ENCODE measurements at regions not wholly inside any gene's neighbourhood (a gene's known extent, or its start where the extent isn't known, plus 50 kb on each side); places are given as distances from the start of the nearest gene placed in this dataset.

- no peak overlapping the region for H3K4me3 ChIP-seq (ENCODE audit: low read depth in 1 of 2, low read length in 2 of 2)
- H3K27me3 ChIP-seq (ENCODE audit: control insufficient read depth in 1 of 2, insufficient read depth in 2 of 2, low read length in 2 of 2), result no peaks in the 10 kb centered on the region
- no peaks in the 10 kb centered on the region for H3K36me3 ChIP-seq (ENCODE audit: control insufficient read depth in 1 of 2, insufficient read depth in 2 of 2, low read length in 2 of 2)
- no peaks in the 10 kb centered on the region for H3K9me3 ChIP-seq (ENCODE audit: control insufficient read depth in 1 of 2, low read length in 2 of 2)
- H3K4me1 ChIP-seq (ENCODE audit: control insufficient read depth in 1 of 2, insufficient read depth in 2 of 2, low read length in 2 of 2), result no peaks in the 10 kb centered on the region
- H3K9ac ChIP-seq (ENCODE audit: low read depth in 1 of 2, low read length in 2 of 2), result no peak overlapping the region
- no peak overlapping the region for H3K27ac ChIP-seq (ENCODE audit: low read depth, low read length)
Observed at GRCh38 chr2:126463892-126464674, 191.9 kb upstream of the GYPC start.

DNA sequence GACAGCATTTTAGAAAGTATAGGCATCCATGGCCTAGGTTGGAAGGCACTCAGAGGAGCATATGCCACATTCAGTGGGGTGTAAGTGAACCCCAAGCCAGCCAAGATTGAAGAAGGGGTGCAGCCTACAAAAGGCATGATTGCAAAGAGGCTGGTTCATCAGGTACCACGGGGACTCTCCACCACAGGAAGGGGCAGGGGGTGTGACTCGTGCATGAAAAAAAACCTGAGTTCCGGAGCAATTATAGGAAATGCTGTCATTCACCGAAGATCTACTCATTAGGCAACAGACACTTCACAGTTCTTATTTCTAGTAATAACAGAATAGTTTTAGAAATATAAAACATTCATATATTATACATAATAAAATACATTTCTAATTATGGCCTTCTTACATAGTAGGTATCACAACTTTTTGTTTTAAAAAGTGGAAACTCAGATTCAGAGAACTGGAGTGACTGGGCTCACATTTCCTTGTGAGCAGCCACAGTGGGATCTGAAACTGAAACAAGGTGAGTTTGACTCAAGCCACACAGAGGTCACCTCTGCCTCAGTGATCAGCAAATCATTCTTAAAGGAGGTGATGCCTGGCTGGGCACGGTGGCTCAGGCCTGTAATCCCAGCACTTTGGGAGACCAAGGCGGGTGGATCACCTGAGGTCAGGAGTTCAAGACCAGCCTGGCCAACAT lies 188.4 kb upstream of the GYPC start:
- no peaks in the 10 kb centered on the region for H3K36me3 ChIP-seq (ENCODE audit: control insufficient read depth in 1 of 2, insufficient read depth in 2 of 2, low read length in 2 of 2)
- H3K4me1 ChIP-seq (ENCODE audit: control insufficient read depth in 1 of 2, insufficient read depth in 2 of 2, low read length in 2 of 2), result no peaks in the 10 kb centered on the region
- no peak overlapping the region for H3K27ac ChIP-seq (ENCODE audit: low read depth, low read length)
- H3K27me3 ChIP-seq (ENCODE audit: control insufficient read depth in 1 of 2, insufficient read depth in 2 of 2, low read length in 2 of 2), result no peaks in the 10 kb centered on the region
- no peak overlapping the region for H3K9ac ChIP-seq (ENCODE audit: low read depth in 1 of 2, low read length in 2 of 2)
- no peaks in the 10 kb centered on the region for H3K9me3 ChIP-seq (ENCODE audit: control insufficient read depth in 1 of 2, low read length in 2 of 2)
- H3K4me3 ChIP-seq (ENCODE audit: low read depth in 1 of 2, low read length in 2 of 2), result no peak overlapping the region

DNA sequence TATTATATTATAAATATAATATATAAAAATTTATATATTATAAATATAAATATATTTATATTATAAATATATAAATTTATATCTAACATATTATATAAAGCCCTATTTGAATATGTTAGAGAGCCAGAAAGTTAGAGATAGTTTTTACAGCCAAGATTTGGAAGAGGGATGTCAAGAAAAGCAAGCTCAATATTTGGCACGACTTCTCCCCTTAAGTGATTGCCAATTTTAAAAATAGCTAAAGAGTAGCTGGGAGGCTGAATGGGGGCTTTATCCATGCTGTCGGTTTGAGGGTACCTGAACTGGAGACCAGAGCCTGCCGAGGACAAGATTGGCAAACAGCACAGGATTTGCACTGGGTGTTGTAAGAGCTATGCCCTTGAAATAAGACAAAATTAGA lies 180.9 kb upstream of the GYPC start:
- Histone ChIP-seq H3K36me3 (ENCODE audit: control insufficient read depth in 1 of 2, insufficient read depth in 2 of 2, low read length in 2 of 2) (no peaks in the 10 kb centered on the region), H3K9me3 (ENCODE audit: control insufficient read depth in 1 of 2, low read length in 2 of 2) (no peaks in the 10 kb centered on the region), H3K9ac (ENCODE audit: low read depth in 1 of 2, low read length in 2 of 2) (no peak overlapping the region), H3K27me3 (ENCODE audit: control insufficient read depth in 1 of 2, insufficient read depth in 2 of 2, low read length in 2 of 2) (no peaks in the 10 kb centered on the region), H3K27ac (ENCODE audit: low read depth, low read length) (no peak overlapping the region), H3K4me1 (ENCODE audit: control insufficient read depth in 1 of 2, insufficient read depth in 2 of 2, low read length in 2 of 2) (no peaks in the 10 kb centered on the region), H3K4me3 (ENCODE audit: low read depth in 1 of 2, low read length in 2 of 2) (no peak overlapping the region)

DNA sequence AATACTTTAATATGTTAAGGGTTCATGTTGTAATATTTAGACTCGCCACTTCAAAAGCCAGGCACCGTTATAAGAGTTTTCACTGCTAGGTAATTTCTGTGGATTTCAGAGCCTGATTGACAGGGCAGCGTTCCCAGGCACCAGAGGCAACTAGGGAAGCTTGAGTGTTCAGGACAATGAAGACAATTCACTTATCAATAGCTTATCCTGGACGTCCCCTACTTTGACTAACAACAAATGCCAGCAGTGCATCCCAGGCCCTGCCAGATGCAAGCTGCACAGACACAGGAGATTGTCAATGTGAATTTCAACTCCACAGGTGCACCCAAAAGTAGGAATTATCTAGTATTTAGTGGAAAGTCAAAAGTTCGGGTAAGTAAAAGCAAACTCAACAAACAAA lies 179.3 kb upstream of the GYPC start:
- Histone ChIP-seq H3K27ac (ENCODE audit: low read depth, low read length) (no peak overlapping the region), H3K9ac (ENCODE audit: low read depth in 1 of 2, low read length in 2 of 2) (no peak overlapping the region), H3K27me3 (ENCODE audit: control insufficient read depth in 1 of 2, insufficient read depth in 2 of 2, low read length in 2 of 2) (no peaks in the 10 kb centered on the region), H3K9me3 (ENCODE audit: control insufficient read depth in 1 of 2, low read length in 2 of 2) (no peaks in the 10 kb centered on the region), H3K4me3 (ENCODE audit: low read depth in 1 of 2, low read length in 2 of 2) (no peak overlapping the region), H3K36me3 (ENCODE audit: control insufficient read depth in 1 of 2, insufficient read depth in 2 of 2, low read length in 2 of 2) (no peaks in the 10 kb centered on the region), H3K4me1 (ENCODE audit: control insufficient read depth in 1 of 2, insufficient read depth in 2 of 2, low read length in 2 of 2) (no peaks in the 10 kb centered on the region)

- Histone ChIP-seq H3K27ac (ENCODE audit: low read depth, low read length) (no peak overlapping the region), H3K36me3 (ENCODE audit: control insufficient read depth in 1 of 2, insufficient read depth in 2 of 2, low read length in 2 of 2) (no peaks in the 10 kb centered on the region), H3K9ac (ENCODE audit: low read depth in 1 of 2, low read length in 2 of 2) (no peak overlapping the region), H3K9me3 (ENCODE audit: control insufficient read depth in 1 of 2, low read length in 2 of 2) (no peaks in the 10 kb centered on the region), H3K4me3 (ENCODE audit: low read depth in 1 of 2, low read length in 2 of 2) (no peak overlapping the region), H3K4me1 (ENCODE audit: control insufficient read depth in 1 of 2, insufficient read depth in 2 of 2, low read length in 2 of 2) (no peaks in the 10 kb centered on the region), H3K27me3 (ENCODE audit: control insufficient read depth in 1 of 2, insufficient read depth in 2 of 2, low read length in 2 of 2) (no peaks in the 10 kb centered on the region)
Observed at GRCh38 chr2:126480033-126480432, 175.9 kb upstream of the GYPC start.

- Histone ChIP-seq H3K27ac (ENCODE audit: low read depth, low read length) (no peak overlapping the region), H3K9me3 (ENCODE audit: control insufficient read depth in 1 of 2, low read length in 2 of 2) (no peaks in the 10 kb centered on the region), H3K36me3 (ENCODE audit: control insufficient read depth in 1 of 2, insufficient read depth in 2 of 2, low read length in 2 of 2) (no peaks in the 10 kb centered on the region), H3K9ac (ENCODE audit: low read depth in 1 of 2, low read length in 2 of 2) (no peak overlapping the region), H3K4me3 (ENCODE audit: low read depth in 1 of 2, low read length in 2 of 2) (no peak overlapping the region), H3K27me3 (ENCODE audit: control insufficient read depth in 1 of 2, insufficient read depth in 2 of 2, low read length in 2 of 2) (no peaks in the 10 kb centered on the region), H3K4me1 (ENCODE audit: control insufficient read depth in 1 of 2, insufficient read depth in 2 of 2, low read length in 2 of 2) (no peaks in the 10 kb centered on the region)
Observed at GRCh38 chr2:126482582-126483464, 173.1 kb upstream of the GYPC start.

- Histone ChIP-seq H3K27ac (ENCODE audit: low read depth, low read length) (no peak overlapping the region), H3K4me3 (ENCODE audit: low read depth in 1 of 2, low read length in 2 of 2) (no peak overlapping the region), H3K36me3 (ENCODE audit: control insufficient read depth in 1 of 2, insufficient read depth in 2 of 2, low read length in 2 of 2) (no peaks in the 10 kb centered on the region), H3K4me1 (ENCODE audit: control insufficient read depth in 1 of 2, insufficient read depth in 2 of 2, low read length in 2 of 2) (no peaks in the 10 kb centered on the region), H3K27me3 (ENCODE audit: control insufficient read depth in 1 of 2, insufficient read depth in 2 of 2, low read length in 2 of 2) (no peaks in the 10 kb centered on the region), H3K9ac (ENCODE audit: low read depth in 1 of 2, low read length in 2 of 2) (no peak overlapping the region), H3K9me3 (ENCODE audit: control insufficient read depth in 1 of 2, low read length in 2 of 2) (no peaks in the 10 kb centered on the region)
Observed at GRCh38 chr2:126494593-126494992, 161.4 kb upstream of the GYPC start.

- no peak overlapping the region for H3K9ac ChIP-seq (ENCODE audit: low read depth in 1 of 2, low read length in 2 of 2)
- H3K27me3 ChIP-seq (ENCODE audit: control insufficient read depth in 1 of 2, insufficient read depth in 2 of 2, low read length in 2 of 2), result no peaks in the 10 kb centered on the region
- H3K9me3 ChIP-seq (ENCODE audit: control insufficient read depth in 1 of 2, low read length in 2 of 2), result no peaks in the 10 kb centered on the region
- H3K4me3 ChIP-seq (ENCODE audit: low read depth in 1 of 2, low read length in 2 of 2), result no peak overlapping the region
- no peaks in the 10 kb centered on the region for H3K36me3 ChIP-seq (ENCODE audit: control insufficient read depth in 1 of 2, insufficient read depth in 2 of 2, low read length in 2 of 2)
- no peaks in the 10 kb centered on the region for H3K4me1 ChIP-seq (ENCODE audit: control insufficient read depth in 1 of 2, insufficient read depth in 2 of 2, low read length in 2 of 2)
- no peak overlapping the region for H3K27ac ChIP-seq (ENCODE audit: low read depth, low read length)
Observed at GRCh38 chr2:126495189-126495588, 160.8 kb upstream of the GYPC start.

- no peaks in the 10 kb centered on the region for H3K4me1 ChIP-seq (ENCODE audit: control insufficient read depth in 1 of 2, insufficient read depth in 2 of 2, low read length in 2 of 2)
- H3K27ac ChIP-seq (ENCODE audit: low read depth, low read length), result no peak overlapping the region
- no peak overlapping the region for H3K4me3 ChIP-seq (ENCODE audit: low read depth in 1 of 2, low read length in 2 of 2)
- H3K9me3 ChIP-seq (ENCODE audit: control insufficient read depth in 1 of 2, low read length in 2 of 2), result no peaks in the 10 kb centered on the region
- H3K36me3 ChIP-seq (ENCODE audit: control insufficient read depth in 1 of 2, insufficient read depth in 2 of 2, low read length in 2 of 2), result no peaks in the 10 kb centered on the region
- H3K9ac ChIP-seq (ENCODE audit: low read depth in 1 of 2, low read length in 2 of 2), result no peak overlapping the region
- H3K27me3 ChIP-seq (ENCODE audit: control insufficient read depth in 1 of 2, insufficient read depth in 2 of 2, low read length in 2 of 2), result no peaks in the 10 kb centered on the region
Observed at GRCh38 chr2:126496493-126496892, 159.5 kb upstream of the GYPC start.

DNA sequence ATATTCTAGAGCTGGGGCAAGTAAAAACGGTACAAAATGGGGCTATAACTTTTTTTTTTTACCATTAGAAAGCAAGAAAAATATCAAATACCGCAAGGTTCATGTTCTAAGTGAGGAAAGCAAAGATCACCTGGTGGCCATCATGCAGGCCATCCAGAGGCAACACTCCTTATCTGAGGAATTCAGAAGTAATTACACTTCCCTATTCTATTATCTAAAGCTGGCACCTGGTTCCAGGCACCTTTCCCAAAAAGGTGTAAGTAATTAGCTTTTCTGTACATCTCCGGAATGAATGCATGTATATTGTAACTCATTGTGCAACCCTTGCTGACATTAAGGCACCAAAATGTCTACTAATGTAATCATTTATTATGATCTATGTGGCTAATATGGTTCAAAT lies 152.5 kb upstream of the GYPC start:
- Histone ChIP-seq H3K27ac (ENCODE audit: low read depth, low read length) (no peak overlapping the region), H3K36me3 (ENCODE audit: control insufficient read depth in 1 of 2, insufficient read depth in 2 of 2, low read length in 2 of 2) (no peaks in the 10 kb centered on the region), H3K9me3 (ENCODE audit: control insufficient read depth in 1 of 2, low read length in 2 of 2) (no peaks in the 10 kb centered on the region), H3K27me3 (ENCODE audit: control insufficient read depth in 1 of 2, insufficient read depth in 2 of 2, low read length in 2 of 2) (no peaks in the 10 kb centered on the region), H3K4me3 (ENCODE audit: low read depth in 1 of 2, low read length in 2 of 2) (no peak overlapping the region), H3K4me1 (ENCODE audit: control insufficient read depth in 1 of 2, insufficient read depth in 2 of 2, low read length in 2 of 2) (no peaks in the 10 kb centered on the region), H3K9ac (ENCODE audit: low read depth in 1 of 2, low read length in 2 of 2) (no peak overlapping the region)
